ENCODE measurements at regions not wholly inside any gene's neighbourhood (a gene's known extent, or its start where the extent isn't known, plus 50 kb on each side); places are given as distances from the start of the nearest gene placed in this dataset.

GRCh38 chr10:128457136-128457535 lies 330.9 kb upstream of the MKI67 start:
- no peak for TF ChIP-seq RAD21 (IDR thresholded peaks at IDR 0.05; ENCODE audit: low read length)
- no peak for TF ChIP-seq CTCF (IDR thresholded peaks at IDR 0.05)
- TF ChIP-seq USF1 (IDR thresholded peaks at IDR 0.05; ENCODE audit: borderline replicate concordance, low read depth), result no peak
- no peak for TF ChIP-seq MAX (IDR thresholded peaks at IDR 0.05; ENCODE audit: low read depth)
- no peak for TF ChIP-seq FOSL2 (IDR thresholded peaks at IDR 0.05; ENCODE audit: borderline replicate concordance, low read depth)
- TF ChIP-seq POLR2AphosphoS5 (IDR thresholded peaks at IDR 0.05; ENCODE audit: low read depth, low read length), result no peak
- no peak for TF ChIP-seq JUND (IDR thresholded peaks at IDR 0.05)
- no peak for TF ChIP-seq SIN3A (IDR thresholded peaks at IDR 0.05; ENCODE audit: borderline replicate concordance, low read depth, low read length)
- no peak for TF ChIP-seq TAF1 (IDR thresholded peaks at IDR 0.05; ENCODE audit: borderline replicate concordance, low read depth, low read length)
- TF ChIP-seq EZH2phosphoT487 (IDR thresholded peaks at IDR 0.05; ENCODE audit: borderline replicate concordance, low read depth), result no peak
- TF ChIP-seq TEAD4 (IDR thresholded peaks at IDR 0.05; ENCODE audit: borderline replicate concordance, insufficient read depth), result no peak
